ENCODE measurements at regions not wholly inside any gene's neighbourhood (a gene's known extent, or its start where the extent isn't known, plus 50 kb on each side); places are given as distances from the start of the nearest gene placed in this dataset.

- no peak for DNase-seq (ENCODE audit: low read depth, low spot score)
- no peak overlapping the region for H3K4me3 ChIP-seq (ENCODE audit: low read depth, low read length)
- ChIA-PET CTCF (no interaction called here), POLR2A (no interaction called here)
- TF ChIP-seq CTCF (IDR thresholded peaks at IDR 0.05; ENCODE audit: insufficient read depth, low read length, missing control alignments): no peak
These were observed 264.3 kb upstream of the POM121L12 start for GRCh38 chr7:52771177-52771576.

DNA sequence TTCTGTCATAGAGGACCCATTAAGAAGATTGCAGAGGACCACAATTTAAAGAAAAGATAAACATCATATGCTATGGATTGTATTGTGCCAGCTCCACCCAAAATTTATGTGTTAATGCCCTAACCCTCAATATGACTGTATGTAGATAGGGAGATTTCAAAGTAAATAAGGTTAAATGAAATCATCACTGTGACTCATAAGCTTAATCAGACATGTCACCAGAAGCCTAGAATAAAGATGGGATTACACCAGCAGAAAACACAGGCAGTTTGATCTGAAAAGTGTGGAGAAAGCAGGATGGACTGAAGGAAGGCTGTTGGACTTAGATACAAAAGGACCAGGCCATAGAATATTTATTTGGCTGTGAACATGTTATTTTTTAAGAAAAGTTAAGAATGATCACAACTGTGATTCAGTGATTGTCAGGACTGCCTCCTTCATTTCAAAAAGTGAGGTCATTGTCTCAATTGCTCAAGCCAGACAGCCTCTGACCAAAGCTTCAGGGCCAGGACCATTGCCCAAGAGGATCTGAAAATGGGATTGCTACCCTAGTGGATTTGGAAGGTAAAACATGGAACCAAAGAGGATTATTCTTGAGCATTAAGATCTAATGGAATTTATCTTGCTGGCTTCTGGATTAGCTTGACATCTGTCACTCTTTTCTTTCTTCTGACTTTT is 270.8 kb upstream of the POM121L12 start:
- DNase-seq (ENCODE audit: low read depth, low spot score): no peak
- TF ChIP-seq CTCF (IDR thresholded peaks at IDR 0.05; ENCODE audit: insufficient read depth, low read length, missing control alignments): no peak
- ChIA-PET CTCF (no interaction called here), POLR2A (no interaction called here)
- no peak overlapping the region for H3K4me3 ChIP-seq (ENCODE audit: low read depth, low read length)

- no peak overlapping the region for H3K4me3 ChIP-seq (ENCODE audit: low read depth, low read length)
- CTCF ChIA-PET: no interaction called here
- POLR2A ChIA-PET: no interaction called here
- DNase-seq (ENCODE audit: low read depth, low spot score): no peak
- TF ChIP-seq CTCF (IDR thresholded peaks at IDR 0.05; ENCODE audit: insufficient read depth, low read length, missing control alignments): no peak
These were observed 277.1 kb upstream of the POM121L12 start for GRCh38 chr7:52758356-52758755.

GRCh38 chr7:52753855-52754254 is 281.6 kb upstream of the POM121L12 start:
- no peak for TF ChIP-seq CTCF (IDR thresholded peaks at IDR 0.05; ENCODE audit: insufficient read depth, low read length, missing control alignments)
- ChIA-PET POLR2A (no interaction called here), CTCF (no interaction called here)
- H3K4me3 ChIP-seq (ENCODE audit: low read depth, low read length): no peak overlapping the region
- no peak for DNase-seq (ENCODE audit: low read depth, low spot score)

- no peak for DNase-seq (ENCODE audit: low read depth, low spot score)
- POLR2A ChIA-PET: no interaction called here
- no peak overlapping the region for H3K4me3 ChIP-seq (ENCODE audit: low read depth, low read length)
- TF ChIP-seq CTCF (IDR thresholded peaks at IDR 0.05; ENCODE audit: insufficient read depth, low read length, missing control alignments): no peak
- CTCF ChIA-PET: no interaction called here
These were observed 282.5 kb upstream of the POM121L12 start for GRCh38 chr7:52752891-52753290.

GRCh38 chr7:52749880-52750279 is 285.6 kb upstream of the POM121L12 start:
- CTCF ChIA-PET: no interaction called here
- POLR2A ChIA-PET: no interaction called here
- TF ChIP-seq CTCF (IDR thresholded peaks at IDR 0.05; ENCODE audit: insufficient read depth, low read length, missing control alignments): no peak
- no peak for DNase-seq (ENCODE audit: low read depth, low spot score)
- H3K4me3 ChIP-seq (ENCODE audit: low read depth, low read length): no peak overlapping the region
